Endothelial cell of hepatic sinusoid (primary cell): ENCODE measurements at regions not wholly inside any gene's neighbourhood (a gene's known extent, or its start where the extent isn't known, plus 50 kb on each side); places are given as distances from the start of the nearest gene placed in this dataset.
"Not testable (repeated sequence)": the region's sequence is repeated elsewhere in the genome, so short reads cannot be mapped to it uniquely, and the experiment has no call there.

Experiments
- in situ Hi-C: cut with HindIII; loops from 2 replicates; pipeline ENCODE4 v1.10.0; 2017; ENCODE audit warnings: low sequenced_read_pairs

DNA sequence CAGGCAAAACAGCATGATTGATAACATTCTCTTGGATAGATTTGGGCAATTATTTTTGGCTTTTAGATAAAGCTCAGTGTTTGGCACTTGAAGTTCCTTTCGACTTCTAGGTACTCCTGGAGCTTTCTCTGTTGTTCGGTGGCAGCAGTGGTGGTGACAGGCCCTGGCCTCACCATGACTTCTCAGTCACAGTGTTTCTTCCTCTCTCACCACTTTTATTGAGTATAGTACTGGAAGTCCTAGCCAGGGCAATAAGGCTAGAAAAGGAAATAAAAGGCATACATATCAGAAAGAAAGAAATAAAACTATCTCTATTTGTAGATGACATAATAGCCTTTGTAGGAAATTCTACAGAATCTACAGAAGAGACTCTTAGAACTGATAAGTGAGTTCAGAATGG lies 101.2 kb upstream of the SIRPG start:
- in situ Hi-C loops = no loop called here

DNA sequence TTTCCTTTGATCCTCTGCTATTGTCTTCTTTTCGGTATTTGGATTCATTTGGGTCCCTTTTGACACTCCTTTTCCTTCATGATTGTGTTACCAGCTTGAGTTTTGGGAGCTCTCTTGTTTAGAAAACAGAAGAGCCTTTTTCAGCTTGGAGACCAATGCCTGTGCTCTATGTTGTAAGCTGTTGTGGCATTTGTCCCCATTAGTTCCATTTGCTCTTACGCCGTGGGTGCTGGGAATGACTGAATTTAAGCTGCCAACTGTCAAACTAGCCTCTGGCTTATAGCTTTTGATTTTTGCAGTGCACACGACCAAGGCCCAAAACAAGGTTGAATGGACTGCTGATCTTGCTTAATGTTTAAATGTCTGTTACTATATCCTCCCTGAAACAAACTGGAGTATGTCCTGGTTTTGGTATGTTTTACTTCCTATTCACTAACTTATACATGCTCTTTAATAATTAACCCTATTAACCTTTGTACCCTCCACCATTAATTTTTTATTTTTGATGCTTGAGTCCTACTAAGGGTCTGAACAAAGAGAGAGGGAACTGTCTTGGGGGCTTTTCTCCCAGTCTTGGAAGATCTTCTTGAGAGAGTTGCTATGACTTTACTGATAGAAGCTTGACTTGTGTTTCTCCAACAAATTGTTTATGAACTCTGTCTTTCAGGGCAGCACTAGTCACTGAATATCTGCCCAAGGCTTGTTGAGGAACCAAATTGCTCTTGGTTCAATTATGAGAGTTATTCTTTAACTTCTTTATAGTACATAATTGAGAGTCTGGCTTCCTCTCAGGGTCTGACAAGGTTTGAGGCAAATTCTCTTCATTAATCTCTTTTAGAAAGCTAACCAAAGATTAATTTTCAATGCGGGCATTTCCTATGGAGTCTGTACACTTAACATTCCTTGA lies 100.3 kb upstream of the SIRPG start:
- in situ Hi-C loops = no loop called here

DNA sequence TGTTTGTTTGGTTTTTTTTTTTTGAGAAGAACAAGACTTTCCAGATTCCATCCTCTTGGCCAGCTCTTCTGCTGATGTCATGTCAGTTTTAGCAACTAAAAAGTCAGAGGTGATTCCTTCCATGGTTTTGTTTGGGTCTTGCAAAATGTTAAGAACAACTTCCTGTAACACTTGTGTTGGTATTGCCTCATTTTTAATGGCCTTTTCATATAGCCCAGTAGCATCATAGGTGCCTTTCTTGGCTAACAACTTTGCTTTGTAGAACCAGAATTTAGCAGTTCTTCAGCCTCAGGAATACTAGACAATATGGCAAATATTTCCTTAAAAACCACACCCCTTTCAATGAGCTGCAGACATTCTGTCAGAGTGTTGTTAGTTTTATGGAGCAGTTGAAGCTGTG lies 99.5 kb upstream of the SIRPG start:
- in situ Hi-C loops = no loop called here

DNA sequence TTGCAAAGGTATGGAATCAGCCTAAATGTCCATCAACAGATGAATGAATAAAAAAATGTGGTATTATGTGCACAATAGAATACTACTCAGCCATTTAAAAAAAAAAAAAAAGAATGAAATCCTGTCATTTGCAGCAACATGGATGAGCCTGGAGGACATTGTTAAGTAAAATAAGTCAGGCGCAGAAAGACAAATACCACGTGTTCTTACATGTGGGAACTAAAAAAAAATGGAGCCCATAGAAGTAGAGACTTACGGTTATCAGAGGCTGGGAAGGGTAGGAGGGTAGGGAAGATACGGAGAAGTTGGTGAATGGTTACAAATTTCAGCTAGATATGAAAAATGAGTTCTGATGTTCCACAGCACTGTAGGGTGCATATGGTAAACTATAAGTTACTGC lies 97.2 kb upstream of the SIRPG start:
- in situ Hi-C loops = no loop called here

DNA sequence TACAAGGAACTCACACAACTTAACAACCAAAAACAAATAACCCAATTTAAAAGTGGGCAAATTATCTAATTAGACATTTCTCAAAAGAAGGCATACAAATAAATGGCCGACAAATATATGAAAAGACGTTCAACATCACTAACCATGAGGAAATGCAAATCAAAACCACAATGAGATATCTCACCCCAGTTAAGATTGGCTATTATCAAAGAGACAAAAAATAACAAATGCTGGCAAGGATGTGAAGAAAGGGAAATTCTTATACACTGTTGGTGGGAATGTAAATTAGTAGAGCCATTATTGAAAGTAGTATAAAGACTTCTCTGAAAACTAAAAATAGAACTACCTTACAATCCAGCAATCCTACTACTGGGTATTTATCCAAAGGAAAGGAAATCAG lies 96.7 kb upstream of the SIRPG start:
- in situ Hi-C loops = no loop called here

DNA sequence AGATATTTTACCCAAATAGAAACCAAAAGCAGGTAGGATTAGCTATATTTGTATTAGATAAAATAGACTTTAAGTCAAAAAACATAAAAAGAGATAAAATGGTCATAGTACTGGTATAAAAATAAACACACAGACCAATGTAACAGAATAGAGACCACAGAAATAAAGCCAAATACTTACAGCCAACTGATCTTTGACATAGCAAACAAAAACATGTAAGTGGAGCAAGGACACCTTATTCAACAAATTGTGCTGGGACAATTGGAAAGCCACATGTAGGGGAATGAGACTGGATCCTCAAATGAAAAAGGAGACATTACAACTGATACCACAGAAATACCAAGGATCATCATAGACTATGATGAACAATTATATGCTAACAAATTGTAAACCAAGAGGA lies 94.5 kb upstream of the SIRPG start:
- in situ Hi-C loops = no loop called here

DNA sequence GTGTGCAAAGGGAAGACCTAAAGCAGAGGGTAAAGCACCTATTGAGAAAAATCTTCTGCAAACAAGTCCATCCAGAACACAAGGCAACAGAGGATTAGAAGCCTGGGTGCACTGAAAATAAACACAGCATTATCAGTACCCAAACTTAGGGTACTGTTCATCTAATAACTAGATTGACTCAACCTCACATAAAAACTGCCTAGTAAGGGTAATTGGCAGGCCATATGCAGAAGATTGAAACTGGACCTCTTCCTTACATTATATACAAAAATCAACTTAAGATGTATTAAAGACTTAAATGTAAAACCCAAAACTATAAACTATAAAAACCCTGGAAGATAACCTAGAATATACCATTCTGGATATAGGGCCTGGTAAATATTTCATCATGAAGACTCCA lies 91.2 kb upstream of the SIRPG start:
- in situ Hi-C loops = no loop called here

DNA sequence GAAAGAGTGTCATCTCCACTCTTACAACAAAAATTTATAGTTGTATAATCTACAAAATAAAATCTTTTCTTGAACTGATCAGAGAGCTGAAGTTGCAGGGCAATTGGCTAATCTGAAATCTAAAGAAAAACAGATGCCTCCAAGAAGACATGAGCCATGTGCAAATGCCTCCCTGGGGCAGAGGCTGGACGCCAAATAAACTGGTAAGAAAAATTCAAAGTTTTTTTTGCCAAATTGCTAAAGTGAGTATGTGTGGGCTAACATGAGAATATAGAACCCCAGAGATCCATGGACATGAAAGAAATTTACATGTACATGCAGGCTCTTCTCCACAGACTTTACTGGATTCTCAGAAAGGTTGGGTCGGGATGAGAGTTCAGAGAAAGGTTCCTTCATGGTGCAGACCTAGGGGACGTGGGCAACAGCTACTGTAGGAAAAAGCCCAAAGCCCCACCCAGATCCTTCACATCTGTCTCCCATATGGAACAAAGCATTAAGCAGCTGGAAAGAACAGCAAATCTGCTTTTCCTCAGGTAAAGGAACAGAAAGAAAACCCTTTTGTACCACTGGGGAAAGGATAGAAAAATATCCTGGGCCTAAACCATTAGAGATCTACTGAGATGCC lies 90.5 kb upstream of the SIRPG start:
- in situ Hi-C loops = no loop called here

DNA sequence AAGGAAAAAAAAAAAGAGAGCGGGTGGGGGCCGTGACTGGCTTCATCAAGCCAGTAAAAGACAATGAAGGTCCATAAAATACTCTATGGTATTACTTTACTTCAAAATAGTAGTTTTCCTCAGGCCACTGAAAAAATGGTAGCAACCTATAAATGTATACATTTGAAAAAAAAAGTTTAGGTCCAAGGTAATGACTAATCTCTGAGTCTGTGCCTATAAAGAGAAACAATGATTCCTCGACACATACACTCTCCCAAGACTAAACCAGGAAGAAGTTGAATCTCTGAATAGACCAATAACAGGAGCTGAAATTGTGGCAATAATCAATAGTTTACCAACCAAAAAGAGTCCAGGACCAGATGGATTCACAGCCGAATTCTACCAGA lies 84.5 kb upstream of the SIRPG start:
- in situ Hi-C loops = not testable (repeated sequence)

DNA sequence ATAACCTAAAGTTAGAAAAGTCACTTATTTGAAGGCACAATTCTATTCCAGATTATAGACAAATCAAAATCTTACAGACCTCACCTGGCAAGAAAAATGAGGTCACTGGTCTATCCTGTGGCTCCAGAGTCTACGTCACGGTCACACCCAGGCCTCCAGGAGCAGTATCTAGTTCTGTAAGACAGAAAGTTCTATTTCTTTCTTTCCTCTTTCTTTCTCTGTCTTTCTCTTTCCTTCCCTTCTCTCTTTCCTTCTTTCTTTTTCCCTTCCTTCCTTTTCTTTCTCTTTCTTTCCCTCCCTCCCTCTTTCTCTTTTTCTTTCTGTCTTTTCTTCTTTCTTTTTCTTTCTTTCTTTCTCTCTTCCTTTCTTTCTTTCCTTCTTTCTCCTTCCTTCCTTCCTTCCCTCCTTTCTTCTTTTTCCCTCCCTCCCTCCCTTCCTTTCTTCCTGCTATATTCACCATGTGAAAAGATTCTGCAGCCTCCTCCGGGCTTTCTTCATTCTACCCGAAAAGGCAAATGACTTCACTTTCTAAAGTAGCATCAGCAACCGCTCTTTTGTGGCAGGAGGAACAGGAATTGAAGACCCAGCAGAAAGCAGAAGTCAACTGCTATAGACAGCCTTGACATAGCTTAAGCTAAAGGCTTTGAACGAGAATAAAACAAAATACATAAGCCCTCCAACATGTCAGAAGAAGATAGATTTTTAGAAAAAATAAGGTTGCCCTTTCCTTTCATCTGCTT lies 83.9 kb upstream of the SIRPG start:
- in situ Hi-C loops = no loop called here

DNA sequence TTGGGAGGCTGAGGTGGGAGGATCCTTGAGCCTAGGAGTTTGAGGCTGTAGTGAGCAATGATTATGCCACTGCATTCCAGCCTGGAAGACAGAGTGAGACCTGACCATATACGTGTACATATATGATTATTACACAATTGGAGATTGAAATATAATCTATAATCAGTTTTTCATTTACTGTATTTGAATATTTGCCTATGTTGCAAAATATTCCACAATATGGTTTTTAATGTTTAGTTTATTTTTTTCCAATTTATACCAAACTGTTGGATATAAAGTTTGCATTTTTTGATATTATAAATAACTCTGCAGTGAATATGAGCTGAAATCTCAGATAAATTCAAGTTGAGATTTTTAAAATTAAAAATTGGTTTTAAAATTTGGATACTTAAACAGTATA lies 79.6 kb upstream of the SIRPG start:
- in situ Hi-C loops = no loop called here

DNA sequence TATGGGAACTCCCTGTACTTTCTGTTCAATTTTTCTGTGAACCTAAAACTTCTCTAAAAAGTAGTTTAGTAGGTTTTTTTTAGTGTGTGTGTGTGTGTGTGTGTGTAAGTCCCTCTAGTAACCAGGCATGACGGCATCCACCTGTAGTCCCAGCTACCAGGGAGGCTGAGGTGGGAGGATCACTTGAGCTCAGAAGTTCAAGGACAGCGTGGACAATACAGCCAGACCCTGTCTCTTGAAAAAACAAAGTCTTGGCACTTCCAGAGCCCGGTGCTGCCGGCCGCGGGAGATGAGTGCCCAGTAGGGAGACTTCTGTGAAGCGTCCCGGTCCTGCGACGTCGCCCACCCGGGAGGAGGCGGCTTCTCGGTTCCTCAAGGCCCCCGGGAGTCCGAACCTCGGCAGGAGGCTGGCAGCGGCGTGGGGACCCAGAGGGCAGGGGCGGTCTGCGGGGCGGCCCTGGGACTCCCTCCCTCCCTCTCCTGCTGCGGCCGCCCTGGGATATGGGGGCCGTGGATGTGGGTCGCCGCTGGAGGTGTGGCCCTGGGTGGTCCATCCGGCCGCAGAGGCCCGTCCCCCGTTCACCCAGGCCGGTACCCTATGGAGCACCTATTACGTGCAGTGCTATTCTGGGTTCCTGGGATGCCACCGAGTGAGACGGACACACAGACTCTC lies 78.0 kb upstream of the SIRPG start:
- in situ Hi-C loops = no loop called here

DNA sequence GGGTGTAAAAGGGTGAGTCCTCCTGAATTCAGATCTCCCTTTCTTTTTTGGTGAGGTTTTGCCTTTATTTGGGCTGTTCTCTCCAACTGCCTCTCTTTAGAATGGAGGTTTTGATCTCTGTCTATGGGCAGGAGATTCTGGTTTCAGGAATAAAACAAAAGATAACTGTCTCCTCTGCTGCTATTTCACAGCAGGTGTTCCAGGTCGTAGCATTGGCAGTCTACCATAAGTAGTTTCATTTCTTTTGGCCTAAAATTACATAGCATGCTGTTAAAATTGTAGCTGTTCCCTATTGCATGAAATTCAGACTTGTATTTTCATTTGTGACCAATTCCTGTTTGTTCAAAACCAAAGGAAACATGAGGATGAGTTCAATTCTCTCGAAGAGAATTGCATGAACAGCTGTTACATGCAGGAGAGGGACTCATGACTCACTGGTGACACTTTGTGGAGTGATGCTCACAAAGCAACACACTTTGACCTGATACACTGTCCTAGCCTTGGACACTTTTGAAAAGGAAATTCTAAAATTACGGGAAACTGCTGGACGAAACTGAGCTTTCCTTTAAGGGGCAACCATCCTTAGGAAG lies 76.8 kb upstream of the SIRPG start:
- in situ Hi-C loops = loop anchor here (5.0 kb wide), 1 partner anchor 42 kb away; no protein-coding TSS in a partner anchor

DNA sequence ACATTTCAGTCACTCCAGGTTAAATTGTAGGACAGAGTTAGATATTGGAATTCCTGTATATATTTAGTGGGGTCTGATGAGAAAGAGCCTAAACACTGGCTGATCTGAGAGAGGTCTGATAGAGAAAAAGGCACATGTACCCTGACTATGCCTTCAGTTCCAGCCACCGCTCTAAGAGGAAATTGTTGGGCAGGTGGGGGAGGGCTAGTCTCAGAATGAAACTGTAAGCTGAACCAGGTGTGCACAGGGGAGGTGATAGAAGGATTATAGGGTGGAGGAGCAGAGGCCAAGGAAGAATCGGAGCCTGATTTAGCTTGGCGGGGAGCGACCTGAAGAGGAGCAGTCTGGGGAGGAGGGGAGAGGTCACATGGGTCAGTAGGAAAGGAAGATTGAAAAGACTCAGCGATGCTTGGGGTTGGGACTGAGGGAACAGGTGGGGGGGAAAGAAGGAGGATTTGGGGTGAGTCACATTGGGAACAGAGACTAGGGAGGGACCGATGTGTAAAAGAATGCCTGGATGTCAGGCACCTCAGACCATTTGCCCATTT lies 74.3 kb upstream of the SIRPG start:
- in situ Hi-C loops = loop anchor here (5.0 kb wide), 1 partner anchor 40 kb away; no protein-coding TSS in a partner anchor

DNA sequence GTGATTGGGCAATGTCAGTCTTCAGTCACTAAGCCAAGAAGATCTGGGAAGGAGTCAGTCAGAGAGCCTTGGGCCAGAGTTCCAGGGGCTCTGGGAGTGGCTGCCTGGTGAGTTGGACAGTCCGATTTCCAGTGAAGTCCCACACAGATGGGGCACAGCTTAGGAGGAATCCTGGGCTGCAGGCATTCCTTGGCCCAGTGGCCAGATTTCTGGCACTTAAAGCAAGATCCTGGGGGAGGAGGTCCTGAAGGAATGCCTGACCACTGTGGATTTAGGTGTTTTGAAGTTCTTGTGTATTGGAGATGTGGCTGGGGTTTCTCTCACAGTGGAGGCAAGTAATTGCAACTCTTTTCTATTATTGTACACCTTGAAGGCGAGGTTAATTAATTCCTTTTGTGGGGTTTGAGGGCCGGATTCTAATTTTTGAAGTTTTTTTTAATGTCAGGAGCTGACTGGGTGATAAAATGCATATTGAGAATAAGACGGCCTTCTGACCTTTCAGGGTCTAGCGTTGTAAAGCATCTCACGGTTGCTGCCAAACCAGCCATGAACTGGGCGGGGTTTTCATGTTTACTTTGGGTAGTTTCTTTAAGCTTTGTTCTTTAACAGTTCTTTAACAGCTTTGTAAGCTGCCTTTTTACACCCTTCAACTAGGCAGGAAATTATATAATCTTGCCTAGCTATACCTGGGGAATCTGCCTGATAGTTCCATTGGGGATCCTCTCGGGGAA lies 73.6 kb upstream of the SIRPG start:
- in situ Hi-C loops = loop anchor here (5.0 kb wide), 1 partner anchor 39 kb away; no protein-coding TSS in a partner anchor

DNA sequence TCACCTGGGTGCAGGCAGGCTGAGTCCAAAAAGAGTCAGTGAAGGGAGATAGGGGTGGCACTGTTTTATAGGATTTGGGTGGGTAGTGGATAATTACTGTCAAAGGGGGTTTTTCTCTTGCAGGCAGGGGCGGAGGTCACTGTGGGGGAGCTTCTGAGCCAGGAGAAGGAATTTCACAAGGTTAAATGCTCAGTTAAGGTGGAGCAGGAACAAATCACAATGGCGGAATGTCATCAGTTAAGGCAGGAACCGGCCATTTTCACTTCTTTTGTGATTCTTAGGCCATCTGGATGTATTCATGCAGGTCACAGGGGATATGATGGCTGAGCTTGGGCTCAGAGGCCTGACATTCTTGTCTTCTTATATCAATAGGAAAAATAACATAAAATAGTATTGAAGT lies 69.7 kb upstream of the SIRPG start:
- in situ Hi-C loops = not testable (repeated sequence)

DNA sequence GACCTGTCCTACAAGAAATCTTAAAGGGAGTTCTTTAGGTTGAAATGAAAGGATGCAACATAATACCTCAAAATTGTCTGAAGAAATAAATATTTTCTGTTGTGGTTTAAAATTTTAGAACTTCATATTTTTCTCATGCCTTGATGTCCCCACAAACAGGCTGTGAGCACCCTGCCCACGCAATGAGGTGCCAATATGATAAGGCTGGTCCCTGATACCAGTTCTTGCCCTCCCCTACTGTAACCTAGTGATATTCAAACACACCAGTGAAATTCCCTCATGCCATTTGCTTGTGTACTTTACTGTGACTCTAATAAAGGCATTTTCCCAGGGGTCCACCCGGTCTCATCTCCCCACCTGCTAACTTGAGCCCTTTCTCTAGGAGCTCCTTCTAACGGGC lies 67.3 kb upstream of the SIRPG start:
- in situ Hi-C loops = no loop called here

DNA sequence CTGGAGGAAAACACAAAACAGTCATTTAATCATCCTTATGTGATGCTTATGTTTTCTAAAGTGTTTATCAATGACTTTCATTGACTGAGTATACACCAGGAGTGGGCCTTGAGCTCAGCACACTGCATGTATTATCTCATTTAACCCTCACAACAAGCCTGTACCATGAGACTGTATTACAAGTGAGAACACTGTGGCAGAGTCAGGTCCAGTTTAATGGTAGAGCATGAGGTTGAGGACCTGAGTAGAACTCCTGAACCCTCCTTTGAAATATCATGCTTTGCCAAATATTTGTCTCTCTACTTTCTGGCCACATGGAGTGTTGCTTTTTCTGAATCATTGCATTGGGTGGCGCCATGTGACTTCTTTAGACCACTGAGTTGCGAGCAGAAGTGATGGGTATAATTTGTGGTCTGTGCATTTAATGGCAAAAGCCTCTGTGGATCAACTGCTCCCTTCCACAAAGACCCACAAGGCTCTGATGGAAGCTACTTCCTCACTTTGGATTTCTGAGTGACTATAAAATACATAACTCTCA lies 65.0 kb upstream of the SIRPG start:
- in situ Hi-C loops = no loop called here

DNA sequence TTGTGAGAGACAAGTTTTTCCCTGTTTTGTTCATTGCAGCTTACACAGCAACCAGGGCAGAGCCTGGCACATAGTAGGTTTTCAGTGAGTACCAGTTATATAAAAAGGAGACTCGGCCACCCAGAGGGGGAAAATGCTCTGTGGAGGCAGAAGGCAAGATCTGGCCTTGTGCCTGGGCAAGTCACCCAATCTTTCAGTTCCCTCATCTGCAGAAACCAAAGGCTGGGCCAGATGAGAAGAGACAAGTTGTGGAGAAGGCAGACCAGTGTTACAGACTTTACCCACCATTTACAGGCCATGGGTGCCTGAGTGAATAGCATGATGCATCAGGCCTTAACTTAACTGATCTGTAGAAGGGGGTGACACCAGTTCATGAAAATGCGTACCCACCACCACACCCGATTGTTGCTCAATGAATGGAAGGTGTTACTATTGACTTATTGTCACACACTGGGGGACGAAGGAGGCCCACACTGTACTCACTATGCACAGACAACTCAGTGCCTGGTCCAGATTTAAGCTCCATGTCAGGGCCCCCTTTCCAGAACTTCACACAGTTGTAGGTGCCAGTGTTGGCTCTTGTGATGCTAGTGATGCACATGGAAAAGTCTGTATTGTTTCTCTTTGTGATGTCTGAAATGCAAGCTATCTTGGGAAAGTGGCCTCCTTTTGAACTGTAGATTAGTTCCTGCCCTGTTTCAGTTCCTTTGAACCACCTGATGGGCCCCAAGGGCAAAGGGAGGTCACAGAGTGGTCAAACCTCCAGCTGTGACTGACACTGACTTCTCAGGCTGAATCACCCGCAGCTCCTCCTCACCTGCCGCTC lies 64.3 kb upstream of the SIRPG start:
- in situ Hi-C loops = no loop called here
